GM19468 (cell line): ENCODE measurements at regions not wholly inside any gene's neighbourhood (a gene's known extent, or its start where the extent isn't known, plus 50 kb on each side); places are given as distances from the start of the nearest gene placed in this dataset.

Source experiments
- ATAC-seq: cut with Tn5 transposase; IDR thresholded peaks from one replicate; pipeline ENCODE4 v1.9.1; 2021; ENCODE audit warnings: mild to moderate bottlenecking, moderate library complexity, moderate number of reproducible peaks; ENCODE audit not compliant: unreplicated experiment; ENCODE audit errors: extremely low read depth

DNA sequence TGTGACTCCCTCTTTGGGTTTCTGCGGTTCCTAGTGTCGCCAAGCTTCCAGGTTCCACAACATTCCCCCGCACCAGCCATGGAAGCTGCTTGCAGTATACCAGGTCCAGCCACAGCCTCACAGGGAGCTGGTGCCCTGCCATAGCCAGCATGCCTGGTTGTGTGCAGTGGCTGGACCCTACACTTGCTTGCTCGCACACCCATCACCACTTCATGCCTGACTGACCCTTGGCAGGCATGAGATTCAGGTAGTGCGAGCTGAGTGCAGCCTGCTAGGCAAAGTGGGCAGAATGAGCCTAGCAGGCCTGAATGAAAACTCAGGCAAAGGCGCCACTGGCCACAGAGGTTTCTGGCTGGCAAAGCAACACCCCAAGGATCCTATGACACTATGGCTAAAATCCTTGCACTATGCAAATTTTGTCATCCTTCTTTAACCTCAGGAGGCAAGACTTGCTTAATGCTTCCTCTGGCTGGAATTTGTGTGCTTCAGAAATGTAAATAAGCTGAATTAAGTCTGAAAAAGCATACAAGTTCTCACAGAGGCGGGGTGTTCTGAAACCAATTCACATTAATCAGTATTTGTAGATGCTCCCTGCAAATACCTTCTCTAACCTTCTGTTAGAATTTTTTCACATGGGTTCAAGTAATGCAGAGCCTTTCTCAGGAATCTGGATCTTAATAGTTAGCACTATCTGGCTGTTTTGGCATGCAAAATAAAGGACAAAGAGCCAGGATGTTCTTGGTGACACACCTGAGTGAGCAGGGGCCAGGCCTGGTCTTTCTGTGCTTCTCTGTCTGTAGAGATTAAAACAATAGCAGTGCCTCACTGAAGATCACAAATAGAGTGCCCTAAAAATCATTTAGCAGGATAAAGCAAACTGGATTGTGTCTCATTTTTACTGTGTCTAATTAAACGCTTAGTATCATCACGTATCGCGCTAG is 256.9 kb downstream of the GPATCH2 start:
- ATAC-seq: no peak

DNA sequence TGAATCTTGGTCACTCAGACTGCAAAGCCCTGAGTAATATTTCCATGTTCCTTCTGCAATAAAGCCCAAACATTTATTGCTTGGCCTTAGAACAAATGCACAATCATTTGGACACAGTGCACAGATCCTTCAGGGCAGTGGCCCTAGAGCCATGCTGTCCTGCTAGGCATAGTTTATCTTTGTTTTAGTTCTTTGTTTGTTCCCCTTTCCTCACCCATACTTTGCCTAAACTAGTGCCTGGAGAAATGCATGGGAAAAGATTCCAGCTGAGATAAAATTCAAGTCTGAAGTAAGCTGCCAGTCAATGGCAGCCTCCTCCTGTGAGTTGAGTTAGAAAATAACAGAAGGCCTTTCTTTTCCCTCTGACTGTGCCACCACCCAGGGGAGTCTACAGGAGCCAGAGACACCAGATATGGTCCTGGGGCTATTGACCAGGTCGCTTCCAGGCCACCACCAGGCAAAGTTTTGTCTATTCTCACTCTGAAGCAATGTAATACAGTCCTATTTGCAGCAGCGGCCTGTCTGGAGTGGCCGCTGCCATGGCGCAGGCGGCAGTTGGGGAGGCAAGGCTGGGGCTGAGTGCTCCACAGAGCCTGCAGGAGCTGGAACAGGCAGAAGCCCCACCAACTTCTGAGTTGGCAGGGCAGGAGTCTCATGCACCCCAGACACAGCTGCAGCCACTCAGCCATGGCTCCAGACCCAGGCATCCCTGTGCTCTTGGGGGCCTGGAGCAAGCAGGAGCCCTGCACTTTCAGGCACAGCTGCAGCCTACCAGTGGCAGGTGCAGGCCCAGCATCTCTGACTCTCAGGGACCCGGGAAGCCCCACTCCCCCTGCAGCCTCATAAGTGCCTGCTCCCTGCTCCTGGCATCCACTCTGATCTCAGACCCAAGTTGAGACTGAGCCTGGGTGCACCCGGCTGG is 258.6 kb downstream of the GPATCH2 start:
- no peak for ATAC-seq

DNA sequence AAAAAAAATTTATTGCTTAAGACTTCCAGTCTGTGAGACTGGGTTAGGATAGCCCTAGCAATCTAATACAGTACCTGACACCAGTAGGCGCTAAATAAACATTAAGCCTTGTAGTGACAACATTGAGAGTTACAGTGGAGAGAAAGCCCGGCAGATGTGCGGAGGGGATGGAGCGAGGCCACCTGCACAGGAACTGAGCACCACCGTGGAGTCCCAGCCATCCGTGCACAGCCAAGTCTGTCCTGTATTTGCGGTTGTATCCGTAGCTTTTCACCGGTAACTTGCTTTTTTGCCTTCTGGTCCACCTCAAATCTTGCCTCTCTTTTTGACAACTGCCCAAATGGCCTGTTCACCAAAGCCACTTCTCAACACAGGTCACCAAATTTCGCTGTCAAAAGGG is 260.1 kb downstream of the GPATCH2 start:
- ATAC-seq: no peak

DNA sequence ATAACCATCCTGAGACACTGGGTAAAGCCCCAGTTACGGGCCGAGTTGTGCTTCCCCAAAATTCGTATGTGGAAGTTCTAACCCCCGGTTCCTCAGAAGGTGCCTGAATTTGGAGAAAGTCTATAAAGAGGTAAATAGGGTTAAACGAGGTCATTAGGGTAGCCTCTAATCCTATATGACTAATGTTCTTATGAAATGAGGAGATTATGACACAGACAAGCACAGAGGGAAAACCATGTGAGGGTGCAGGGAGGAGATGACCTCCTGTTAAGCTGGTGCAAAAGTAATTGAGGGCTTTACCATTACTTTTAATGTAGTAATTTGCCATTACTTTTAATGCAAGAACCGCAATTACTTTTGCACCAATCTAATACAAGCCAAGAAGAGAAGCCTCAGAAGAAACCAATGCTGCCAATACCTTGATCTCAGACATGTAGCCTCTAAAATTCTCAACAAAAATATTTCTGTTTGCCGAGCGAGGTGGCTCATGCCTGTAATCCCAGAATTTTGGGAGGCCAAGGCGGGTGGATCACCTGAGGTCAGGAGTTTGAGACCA is 260.8 kb downstream of the GPATCH2 start:
- no peak for ATAC-seq

DNA sequence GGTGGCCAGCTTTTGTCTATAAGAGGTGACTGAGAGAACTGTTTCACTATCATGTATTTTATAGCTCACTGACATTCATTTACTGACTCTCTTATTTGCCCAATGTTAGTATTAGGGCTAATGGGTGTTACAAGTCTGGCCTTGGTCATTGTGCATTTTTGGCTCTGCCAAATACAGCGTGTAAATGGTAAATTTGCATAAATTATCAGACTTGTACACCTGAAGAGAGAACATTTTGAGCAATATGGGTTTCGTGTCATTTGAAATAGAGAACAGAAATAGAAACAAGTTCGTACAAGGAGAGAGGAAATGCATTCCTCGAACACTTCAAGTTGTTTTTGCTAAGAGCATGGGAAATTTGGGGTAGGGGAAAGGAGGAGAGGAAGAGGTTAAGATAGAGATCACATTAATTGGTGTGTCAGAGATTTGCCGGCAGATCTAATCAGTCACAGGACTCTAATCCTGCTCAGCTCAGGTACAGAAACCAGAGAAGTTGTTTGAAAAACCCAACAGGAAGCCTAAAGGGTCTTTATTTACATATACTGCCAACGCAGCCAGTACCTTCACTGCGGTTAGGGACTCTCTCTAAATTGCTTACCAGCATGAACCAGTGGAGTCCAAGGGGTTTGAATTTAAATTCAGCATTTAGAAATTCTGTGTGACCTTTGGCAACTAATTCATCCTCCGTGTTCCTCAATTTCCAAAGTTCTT is 261.5 kb downstream of the GPATCH2 start:
- peak; percentile 84 for ATAC-seq

DNA sequence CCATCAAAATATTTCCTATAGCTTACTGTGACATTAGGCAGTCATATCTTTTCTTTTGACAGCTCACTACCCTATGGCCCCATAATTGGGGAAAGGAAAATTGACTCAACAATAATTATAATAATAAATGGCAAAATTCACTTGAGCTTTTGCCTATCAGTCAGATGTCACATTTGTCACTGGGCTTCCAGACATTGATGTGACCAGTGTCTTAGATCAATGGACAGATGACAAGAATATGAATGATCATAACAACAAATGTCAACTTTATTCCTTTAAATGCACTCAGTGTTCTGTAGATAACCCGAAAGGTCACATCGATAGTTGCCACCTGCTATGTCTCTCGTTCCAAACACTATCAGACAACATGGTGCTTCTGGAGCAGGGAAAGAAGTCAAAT is 266.7 kb downstream of the GPATCH2 start:
- ATAC-seq: no peak

DNA sequence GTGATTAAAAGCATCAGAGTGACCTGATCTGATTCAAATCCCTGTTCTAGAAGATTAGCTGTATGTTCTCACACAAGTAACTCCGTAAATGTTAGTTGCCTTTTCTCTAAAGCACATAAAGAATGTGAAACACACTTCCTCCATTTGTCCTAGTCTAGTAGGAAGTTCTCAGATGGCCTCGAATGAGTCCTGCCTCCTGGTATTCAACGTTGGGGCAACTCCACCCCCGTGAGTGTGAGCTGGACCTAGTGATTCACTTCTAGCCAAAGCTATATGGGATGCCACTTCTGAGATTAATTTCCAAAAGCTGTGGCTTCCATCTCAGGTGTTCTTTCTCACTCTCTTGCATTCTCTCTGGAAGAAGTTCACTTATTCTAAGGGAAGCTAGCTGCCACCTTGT is 267.6 kb downstream of the GPATCH2 start:
- no peak for ATAC-seq

DNA sequence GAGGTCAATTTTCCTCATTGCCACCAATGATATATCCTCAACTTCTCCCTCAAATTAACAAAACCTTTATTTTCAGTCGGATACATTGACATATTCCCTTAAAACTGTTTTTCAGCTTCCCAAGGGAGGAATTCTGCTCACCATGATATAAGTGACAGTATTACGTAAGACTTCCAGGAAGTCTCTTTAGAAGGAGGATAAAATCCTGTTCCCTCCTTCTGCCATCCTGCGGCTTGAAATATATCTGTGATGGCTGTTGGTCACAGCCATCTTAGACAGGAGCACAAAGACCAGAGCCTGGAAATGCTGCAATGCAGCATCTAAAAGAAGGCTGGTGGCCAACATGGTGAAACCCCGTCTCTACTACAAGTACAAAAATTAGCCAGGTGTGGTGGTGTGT is 270.4 kb downstream of the GPATCH2 start:
- no peak for ATAC-seq

DNA sequence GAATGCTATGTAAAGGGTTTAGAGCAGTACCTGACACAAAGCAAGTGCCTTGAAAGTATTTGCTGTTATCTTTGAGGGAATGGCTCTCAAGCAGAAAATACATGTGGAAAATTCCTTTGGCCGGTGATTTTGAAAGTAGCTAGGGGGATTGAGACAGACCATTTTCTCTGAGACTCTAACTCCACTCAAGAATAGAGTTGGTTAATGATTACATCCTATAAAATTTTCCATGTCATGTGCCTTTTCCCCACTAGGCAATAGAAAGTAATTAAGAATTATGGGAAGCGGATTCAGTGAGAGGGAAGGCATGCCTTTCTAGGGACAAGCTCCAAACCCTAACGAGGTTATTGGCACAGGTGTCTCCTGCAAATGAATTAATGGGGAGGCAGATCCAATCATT is 276.0 kb downstream of the GPATCH2 start:
- ATAC-seq: no peak

DNA sequence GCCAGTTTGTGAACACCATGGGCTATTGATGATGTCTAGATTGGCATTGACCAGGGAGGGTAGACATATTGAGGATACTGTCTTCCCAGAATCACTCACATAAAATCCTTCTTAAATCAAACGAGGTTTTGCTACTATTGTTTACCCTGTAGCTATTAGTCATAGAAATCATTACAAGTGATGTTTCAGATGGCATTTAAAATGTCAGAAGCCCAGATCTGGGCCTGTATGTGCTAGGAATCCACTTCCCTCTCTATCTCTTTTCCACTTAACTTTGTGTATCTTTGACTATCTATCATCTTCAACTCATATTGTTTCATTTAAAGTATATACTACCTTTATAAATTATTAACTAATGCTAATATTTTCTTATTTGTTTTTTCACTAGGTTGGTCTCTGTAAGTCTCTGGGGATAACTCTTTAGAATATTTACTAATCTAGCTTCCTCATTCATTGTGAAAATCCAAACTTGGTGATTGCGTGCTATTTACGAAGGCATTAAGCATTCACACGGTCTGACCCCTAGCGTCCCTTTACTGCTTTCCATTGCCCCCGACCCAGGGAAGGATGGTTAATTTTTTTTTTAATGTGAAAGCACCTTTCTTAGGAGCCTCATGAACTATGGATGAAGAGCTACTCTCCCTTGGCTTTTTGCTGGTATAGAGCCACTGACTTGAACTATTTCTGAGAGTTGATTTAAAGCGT is 281.8 kb downstream of the GPATCH2 start:
- no peak for ATAC-seq

DNA sequence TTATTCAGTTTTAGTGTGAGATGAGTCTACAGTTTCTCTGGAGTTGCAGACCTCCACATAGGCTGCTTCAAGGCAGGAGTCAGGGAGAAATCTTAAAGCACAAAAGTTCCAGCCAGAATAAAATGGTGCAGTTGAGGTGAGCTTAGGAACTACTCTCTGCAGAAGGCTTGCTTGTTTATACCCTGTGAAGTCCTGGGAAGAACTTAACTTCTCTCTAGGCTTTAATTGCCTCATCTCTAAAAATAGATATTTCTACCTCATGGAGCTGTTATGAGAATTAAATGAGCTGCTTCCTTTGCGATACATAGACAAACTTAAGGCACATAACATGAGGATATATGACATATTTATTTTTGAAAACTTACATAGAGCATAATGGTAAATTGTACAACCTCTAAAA is 286.2 kb downstream of the GPATCH2 start:
- ATAC-seq: no peak

DNA sequence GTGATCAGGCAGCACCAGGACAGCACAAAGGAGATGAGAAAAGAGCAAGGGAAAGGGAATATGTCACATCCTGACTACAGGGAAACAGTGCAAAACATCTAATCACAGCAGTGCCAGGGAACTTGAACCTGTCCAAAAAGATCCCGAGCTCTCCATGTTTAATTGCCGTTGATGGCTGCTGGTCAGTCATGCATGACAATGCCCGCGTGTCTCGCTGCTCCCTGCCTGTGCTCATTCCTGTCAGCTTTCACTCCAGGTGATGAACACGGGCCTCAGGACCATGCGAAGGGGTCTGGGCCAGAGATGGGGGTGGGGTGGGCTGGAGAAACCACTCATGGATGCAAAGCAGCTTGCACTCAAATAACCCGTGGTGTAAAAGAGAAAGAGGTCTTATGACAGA is 287.0 kb downstream of the GPATCH2 start:
- ATAC-seq: no peak

DNA sequence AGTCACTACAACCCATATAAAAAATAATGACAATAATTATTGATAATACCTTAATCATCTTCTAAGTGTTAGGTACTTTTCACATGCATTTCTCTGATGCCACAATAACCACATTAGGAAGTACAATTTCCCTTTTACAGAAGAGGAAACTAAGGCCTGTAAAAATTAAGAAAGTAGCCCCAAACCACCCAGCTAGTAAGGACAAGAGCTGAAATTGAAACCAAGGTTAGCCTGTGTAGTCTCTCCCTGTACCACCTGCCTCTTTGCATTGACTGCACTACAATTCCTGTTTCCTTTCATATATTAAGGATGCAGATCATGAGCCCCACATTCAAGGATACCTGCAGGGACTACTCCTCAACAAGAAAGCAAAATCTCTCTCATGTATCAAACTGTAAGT is 288.8 kb downstream of the GPATCH2 start:
- ATAC-seq: no peak

DNA sequence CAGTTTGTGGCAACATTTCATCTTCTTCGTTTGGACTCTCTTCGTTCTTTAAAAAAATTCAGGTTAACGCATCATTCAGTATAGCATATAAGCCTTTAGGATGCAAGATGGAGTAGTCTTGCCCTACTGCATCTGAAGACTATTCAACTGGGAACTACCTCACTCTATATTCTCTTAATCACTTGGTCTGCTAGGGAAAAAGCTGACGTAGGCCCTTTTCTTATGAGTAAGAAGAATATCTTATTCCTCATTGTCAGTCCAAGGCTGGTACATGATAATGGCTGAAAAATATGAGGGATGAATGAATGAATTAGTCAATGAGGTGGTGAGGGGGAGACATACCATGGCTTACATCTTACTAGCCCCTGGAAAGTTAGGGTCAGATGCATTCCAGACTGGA is 294.2 kb downstream of the GPATCH2 start:
- no peak for ATAC-seq

DNA sequence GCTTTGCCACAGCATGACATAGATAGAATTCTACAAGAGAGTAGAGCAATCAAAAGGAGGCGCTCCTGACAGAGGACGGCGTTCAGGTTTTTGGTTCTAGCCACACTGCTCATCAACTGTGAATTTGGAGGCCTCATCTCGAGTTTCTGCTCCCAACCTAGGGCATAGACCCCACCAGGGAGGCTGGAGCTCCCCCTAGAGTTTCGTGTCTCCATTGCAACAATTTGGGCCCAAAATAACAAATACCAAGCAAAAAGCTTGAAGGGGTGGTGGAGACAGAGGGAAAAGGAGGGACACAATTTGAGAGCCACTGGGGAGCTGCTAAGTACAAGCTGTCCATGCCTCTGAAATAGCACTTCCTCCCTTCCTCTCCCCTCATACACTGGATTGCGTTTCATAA is 297.0 kb downstream of the GPATCH2 start:
- no peak for ATAC-seq

DNA sequence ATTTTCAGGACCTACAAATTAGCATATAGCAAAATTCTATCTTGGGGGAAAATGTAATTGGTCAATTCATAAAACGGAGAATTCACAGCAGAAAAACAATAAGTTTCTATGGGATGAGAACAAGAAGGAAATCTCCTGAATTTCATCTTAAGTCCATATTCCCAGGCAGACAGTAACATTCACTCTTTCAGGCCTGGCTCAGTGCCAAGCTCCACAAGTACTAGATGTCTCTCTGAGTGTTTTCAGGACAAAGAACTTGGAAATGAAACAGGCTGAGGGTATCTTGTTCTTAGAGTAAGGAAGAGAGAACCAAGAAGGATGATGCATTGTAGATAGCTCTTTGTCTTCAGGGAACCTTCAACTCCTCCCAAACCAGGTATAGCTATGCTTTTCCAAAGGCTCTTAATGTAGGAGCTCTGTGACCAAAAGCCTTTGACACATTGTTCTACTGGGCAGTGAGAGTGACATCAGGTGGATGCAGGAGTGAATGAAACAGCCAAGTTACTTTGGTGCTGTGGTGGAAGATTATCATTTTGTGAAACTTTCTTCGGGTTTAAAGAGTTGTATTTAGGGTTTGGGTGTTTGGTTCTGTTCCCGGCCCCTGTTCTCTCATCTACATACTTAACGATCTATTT is 298.3 kb downstream of the GPATCH2 start:
- no peak for ATAC-seq

DNA sequence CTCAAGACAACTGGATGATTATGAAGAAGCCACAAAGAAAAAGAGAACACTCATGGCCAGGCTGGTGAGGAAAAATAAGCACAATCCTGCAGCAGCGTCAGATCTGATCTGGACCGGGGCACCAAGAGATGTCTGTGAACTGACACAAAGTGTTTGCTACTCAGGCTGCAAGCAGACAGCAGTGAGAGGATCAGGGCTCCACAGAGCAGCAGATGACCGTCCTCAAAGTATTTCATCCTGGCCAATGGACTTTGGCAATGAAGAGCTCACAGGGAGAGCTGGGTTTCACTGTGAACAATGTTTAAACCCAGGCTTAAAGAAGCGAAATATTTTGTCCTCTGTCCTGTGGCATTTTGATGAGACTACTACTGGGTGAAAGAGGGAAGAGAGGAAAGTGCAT is 299.2 kb downstream of the GPATCH2 start:
- ATAC-seq: no peak

DNA sequence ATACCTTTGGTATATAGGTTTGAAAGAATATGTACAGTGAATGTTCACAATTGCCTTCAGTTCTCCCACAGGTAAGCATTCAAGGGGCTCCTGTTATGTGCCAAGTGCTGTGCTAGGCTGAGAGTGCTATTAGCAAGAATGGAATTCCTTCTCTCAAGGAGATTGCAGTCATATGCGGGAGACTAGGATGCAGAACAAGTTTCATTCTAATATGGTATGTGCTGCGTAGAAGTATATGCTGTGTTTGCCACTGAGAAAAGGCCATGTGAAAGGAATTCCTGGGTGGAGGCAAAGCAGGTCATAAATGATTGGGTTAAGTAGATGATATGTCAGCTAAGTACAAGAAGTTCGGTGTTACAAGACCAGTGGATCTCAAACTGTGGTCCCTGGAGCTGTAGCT is 303.0 kb downstream of the GPATCH2 start:
- no peak for ATAC-seq

DNA sequence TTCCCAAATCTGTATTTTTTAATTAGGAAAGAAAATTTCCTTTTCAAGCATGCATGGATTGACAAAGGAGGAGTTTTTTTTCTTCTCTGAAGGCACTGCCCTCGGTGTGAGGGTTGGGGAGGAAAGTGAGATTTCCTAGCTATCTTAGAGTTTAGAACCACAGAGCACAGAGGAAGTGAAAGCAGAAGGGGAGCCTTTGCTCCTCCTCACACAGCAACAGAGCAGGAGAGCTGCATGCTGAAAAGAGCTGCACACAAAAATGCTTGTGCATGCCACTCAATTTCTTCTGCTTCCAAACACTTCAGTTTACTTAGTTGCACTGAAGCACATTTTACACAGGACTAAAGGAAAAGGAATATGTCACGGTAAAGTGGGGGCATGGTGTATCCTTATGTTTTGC is 308.1 kb downstream of the GPATCH2 start:
- ATAC-seq: peak; percentile 100
